SK-N-SH treated with all-trans-retinoic acid at 6 μM for 48 hours (cell line): ENCODE measurements at regions not wholly inside any gene's neighbourhood (a gene's known extent, or its start where the extent isn't known, plus 50 kb on each side); places are given as distances from the start of the nearest gene placed in this dataset.

Experiments
- ATAC-seq: fragments of 200-7000 bp; cut with Tn5 transposase; 3 replicates; pipeline ENCODE4 v1.9.1; 2020; ENCODE audit warnings: mild to moderate bottlenecking, moderate library complexity
- ARNTL ChIP-seq: fragments of 450-650 bp; formaldehyde crosslinking; IDR thresholded peaks from 2 replicates; pipeline ENCODE4 v1.5.0; 2020; ENCODE audit warnings: low read depth, mild to moderate bottlenecking, moderate library complexity, borderline replicate concordance
- ESRRG ChIP-seq: fragments of 250-450 bp; sonication (Bioruptor Pico); IDR thresholded peaks from 2 replicates; pipeline ENCODE4 v1.6.1; 2021; ENCODE audit warnings: mild to moderate bottlenecking
- GLIS3 ChIP-seq: fragments of 250-450 bp; sonication (Bioruptor Pico); IDR thresholded peaks from 2 replicates; pipeline ENCODE4 v1.5.0; 2020; ENCODE audit warnings: mild to moderate bottlenecking, moderate library complexity
- ISL1 ChIP-seq: fragments of 250-450 bp; sonication (Bioruptor Pico); IDR thresholded peaks from 2 replicates; pipeline ENCODE4 v2.1.2; 2022; ENCODE audit warnings: mild to moderate bottlenecking, moderate library complexity
- OSR1 ChIP-seq: fragments of 250-450 bp; sonication (Bioruptor Pico); IDR thresholded peaks from 2 replicates; pipeline ENCODE4 v1.8.0; 2022; ENCODE audit warnings: moderate library complexity, mild to moderate bottlenecking, inconsistent platforms
- PPARA ChIP-seq: fragments of 250-450 bp; sonication (Bioruptor Pico); IDR thresholded peaks from 2 replicates; pipeline ENCODE4 v1.5.0; 2020; ENCODE audit warnings: mild to moderate bottlenecking, borderline replicate concordance
- RARB ChIP-seq: fragments of 250-450 bp; sonication (Bioruptor Pico); IDR thresholded peaks from 2 replicates; pipeline ENCODE4 v1.8.0; 2021; ENCODE audit warnings: mild to moderate bottlenecking, moderate library complexity
- SNAI2 ChIP-seq: fragments of 250-450 bp; sonication (Bioruptor Pico); IDR thresholded peaks from 2 replicates; pipeline ENCODE4 v1.5.0; 2020; ENCODE audit warnings: mild to moderate bottlenecking, moderate library complexity
- TCF4 ChIP-seq: fragments of 250-450 bp; sonication (Bioruptor Pico); IDR thresholded peaks from 2 replicates; pipeline ENCODE4 v1.8.0; 2021; ENCODE audit warnings: mild to moderate bottlenecking, moderate library complexity, borderline replicate concordance
- TOX ChIP-seq: fragments of 250-450 bp; sonication (Bioruptor Pico); IDR thresholded peaks from 2 replicates; pipeline ENCODE4 v1.8.0; 2021; ENCODE audit warnings: mild to moderate bottlenecking, moderate library complexity, borderline replicate concordance
- ZFP3 ChIP-seq: fragments of 250-450 bp; sonication (Bioruptor Pico); IDR thresholded peaks from 2 replicates; pipeline ENCODE4 v1.5.0; 2020; ENCODE audit warnings: mild to moderate bottlenecking, moderate library complexity
- ZFP30 ChIP-seq: fragments of 450-650 bp; formaldehyde crosslinking; IDR thresholded peaks from 2 replicates; pipeline ENCODE4 v1.5.0; 2022; ENCODE audit warnings: mild to moderate bottlenecking, moderate library complexity
- ZNF565 ChIP-seq: fragments of 450-650 bp; formaldehyde crosslinking; conservative IDR thresholded peaks from 2 replicates; pipeline ENCODE4 v1.5.0; 2020; ENCODE audit warnings: low read depth, mild to moderate bottlenecking, moderate library complexity
- ZNF70 ChIP-seq: fragments of 450-650 bp; formaldehyde crosslinking; IDR thresholded peaks from 2 replicates; pipeline ENCODE4 v1.5.0; 2020; ENCODE audit warnings: mild to moderate bottlenecking, moderate library complexity
- ZNF8 ChIP-seq: fragments of 450-650 bp; formaldehyde crosslinking; IDR thresholded peaks from 2 replicates; pipeline ENCODE4 v1.5.0; 2020; ENCODE audit warnings: mild to moderate bottlenecking, moderate library complexity
- TF ChIP-seq, protein P1 (sequence below): fragments of 250-450 bp; sonication (Bioruptor Pico); IDR thresholded peaks from 2 replicates; pipeline ENCODE4 v1.5.1; 2021; ENCODE audit warnings: mild to moderate bottlenecking, moderate library complexity
- TF ChIP-seq, protein P2 (sequence below): fragments of 250-450 bp; sonication (Bioruptor Pico); IDR thresholded peaks from 2 replicates; pipeline ENCODE4 v1.8.0; 2021; ENCODE audit warnings: low read depth, mild to moderate bottlenecking, moderate library complexity, borderline replicate concordance
- TF ChIP-seq, protein P3 (sequence below): fragments of 250-450 bp; sonication (Bioruptor Pico); IDR thresholded peaks from 2 replicates; pipeline ENCODE4 v1.5.0; 2020; ENCODE audit warnings: mild to moderate bottlenecking, moderate library complexity
- TF ChIP-seq, protein P4 (sequence below): fragments of 250-450 bp; sonication (Bioruptor Pico); IDR thresholded peaks from 2 replicates; pipeline ENCODE4 v1.5.1; 2020; ENCODE audit warnings: low read depth, mild to moderate bottlenecking, moderate library complexity

DNA sequence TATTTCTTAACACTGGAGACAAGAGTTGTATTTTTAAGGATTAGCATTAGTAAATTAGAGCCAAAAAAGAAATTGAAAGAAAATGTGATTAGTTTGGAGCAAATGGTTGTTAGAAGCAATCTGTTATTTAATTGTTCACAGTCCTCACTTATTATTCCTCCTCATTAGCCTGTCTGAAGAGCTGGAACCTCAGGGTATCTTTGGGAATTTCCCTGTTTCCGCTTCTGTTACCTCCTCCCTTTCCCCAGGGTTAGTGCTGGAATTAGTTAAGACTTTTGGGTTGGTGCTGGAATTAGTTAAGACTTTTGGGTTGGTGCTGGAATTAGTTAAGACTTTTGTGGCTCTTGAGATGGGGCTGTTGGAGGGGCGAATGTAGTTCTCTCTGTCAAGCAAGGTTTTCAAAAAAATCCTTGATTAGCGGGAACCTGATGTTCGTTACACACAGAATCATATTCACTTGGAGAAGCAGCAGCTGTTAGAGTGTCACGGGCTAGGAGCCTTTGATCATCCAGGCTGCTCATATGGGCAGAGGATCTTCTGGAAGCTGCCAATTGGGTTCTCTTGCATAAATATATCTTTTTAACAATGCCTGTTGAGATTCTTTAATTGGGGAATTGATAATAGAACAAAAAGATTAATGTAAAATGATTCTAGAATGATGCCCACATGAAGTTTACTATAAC is 251.0 kb upstream of the NPSR1 start:
- ATAC-seq: no peak
- TF ChIP-seq TOX: no peak
- TF ChIP-seq, protein P1, sequence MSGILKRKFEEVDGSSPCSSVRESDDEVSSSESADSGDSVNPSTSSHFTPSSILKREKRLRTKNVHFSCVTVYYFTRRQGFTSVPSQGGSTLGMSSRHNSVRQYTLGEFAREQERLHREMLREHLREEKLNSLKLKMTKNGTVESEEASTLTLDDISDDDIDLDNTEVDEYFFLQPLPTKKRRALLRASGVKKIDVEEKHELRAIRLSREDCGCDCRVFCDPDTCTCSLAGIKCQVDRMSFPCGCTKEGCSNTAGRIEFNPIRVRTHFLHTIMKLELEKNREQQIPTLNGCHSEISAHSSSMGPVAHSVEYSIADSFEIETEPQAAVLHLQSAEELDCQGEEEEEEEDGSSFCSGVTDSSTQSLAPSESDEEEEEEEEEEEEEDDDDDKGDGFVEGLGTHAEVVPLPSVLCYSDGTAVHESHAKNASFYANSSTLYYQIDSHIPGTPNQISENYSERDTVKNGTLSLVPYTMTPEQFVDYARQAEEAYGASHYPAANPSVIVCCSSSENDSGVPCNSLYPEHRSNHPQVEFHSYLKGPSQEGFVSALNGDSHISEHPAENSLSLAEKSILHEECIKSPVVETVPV (CRISPR knock-in tag): no peak
- no peak for TF ChIP-seq SNAI2
- TF ChIP-seq, protein P2, sequence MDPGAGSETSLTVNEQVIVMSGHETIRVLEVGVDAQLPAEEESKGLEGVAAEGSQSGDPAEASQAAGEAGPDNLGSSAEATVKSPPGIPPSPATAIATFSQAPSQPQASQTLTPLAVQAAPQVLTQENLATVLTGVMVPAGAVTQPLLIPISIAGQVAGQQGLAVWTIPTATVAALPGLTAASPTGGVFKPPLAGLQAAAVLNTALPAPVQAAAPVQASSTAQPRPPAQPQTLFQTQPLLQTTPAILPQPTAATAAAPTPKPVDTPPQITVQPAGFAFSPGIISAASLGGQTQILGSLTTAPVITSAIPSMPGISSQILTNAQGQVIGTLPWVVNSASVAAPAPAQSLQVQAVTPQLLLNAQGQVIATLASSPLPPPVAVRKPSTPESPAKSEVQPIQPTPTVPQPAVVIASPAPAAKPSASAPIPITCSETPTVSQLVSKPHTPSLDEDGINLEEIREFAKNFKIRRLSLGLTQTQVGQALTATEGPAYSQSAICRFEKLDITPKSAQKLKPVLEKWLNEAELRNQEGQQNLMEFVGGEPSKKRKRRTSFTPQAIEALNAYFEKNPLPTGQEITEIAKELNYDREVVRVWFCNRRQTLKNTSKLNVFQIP: no peak
- no peak for TF ChIP-seq TCF4 (CRISPR knock-in tag)
- no peak for TF ChIP-seq ZNF70 (CRISPR knock-in tag)
- TF ChIP-seq ZFP30 (CRISPR knock-in tag): no peak
- TF ChIP-seq ARNTL: no peak
- TF ChIP-seq, protein P3, sequence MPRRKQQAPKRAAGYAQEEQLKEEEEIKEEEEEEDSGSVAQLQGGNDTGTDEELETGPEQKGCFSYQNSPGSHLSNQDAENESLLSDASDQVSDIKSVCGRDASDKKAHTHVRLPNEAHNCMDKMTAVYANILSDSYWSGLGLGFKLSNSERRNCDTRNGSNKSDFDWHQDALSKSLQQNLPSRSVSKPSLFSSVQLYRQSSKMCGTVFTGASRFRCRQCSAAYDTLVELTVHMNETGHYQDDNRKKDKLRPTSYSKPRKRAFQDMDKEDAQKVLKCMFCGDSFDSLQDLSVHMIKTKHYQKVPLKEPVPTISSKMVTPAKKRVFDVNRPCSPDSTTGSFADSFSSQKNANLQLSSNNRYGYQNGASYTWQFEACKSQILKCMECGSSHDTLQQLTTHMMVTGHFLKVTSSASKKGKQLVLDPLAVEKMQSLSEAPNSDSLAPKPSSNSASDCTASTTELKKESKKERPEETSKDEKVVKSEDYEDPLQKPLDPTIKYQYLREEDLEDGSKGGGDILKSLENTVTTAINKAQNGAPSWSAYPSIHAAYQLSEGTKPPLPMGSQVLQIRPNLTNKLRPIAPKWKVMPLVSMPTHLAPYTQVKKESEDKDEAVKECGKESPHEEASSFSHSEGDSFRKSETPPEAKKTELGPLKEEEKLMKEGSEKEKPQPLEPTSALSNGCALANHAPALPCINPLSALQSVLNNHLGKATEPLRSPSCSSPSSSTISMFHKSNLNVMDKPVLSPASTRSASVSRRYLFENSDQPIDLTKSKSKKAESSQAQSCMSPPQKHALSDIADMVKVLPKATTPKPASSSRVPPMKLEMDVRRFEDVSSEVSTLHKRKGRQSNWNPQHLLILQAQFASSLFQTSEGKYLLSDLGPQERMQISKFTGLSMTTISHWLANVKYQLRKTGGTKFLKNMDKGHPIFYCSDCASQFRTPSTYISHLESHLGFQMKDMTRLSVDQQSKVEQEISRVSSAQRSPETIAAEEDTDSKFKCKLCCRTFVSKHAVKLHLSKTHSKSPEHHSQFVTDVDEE (CRISPR knock-in tag): no peak
- TF ChIP-seq, protein P4, sequence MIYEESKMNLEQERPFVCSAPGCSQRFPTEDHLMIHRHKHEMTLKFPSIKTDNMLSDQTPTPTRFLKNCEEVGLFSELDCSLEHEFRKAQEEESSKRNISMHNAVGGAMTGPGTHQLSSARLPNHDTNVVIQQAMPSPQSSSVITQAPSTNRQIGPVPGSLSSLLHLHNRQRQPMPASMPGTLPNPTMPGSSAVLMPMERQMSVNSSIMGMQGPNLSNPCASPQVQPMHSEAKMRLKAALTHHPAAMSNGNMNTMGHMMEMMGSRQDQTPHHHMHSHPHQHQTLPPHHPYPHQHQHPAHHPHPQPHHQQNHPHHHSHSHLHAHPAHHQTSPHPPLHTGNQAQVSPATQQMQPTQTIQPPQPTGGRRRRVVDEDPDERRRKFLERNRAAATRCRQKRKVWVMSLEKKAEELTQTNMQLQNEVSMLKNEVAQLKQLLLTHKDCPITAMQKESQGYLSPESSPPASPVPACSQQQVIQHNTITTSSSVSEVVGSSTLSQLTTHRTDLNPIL (CRISPR knock-in tag): no peak
- TF ChIP-seq GLIS3: no peak
- TF ChIP-seq ZNF8 (CRISPR knock-in tag): no peak
- no peak for TF ChIP-seq ZFP3 (CRISPR knock-in tag)
- TF ChIP-seq PPARA (CRISPR knock-in tag): no peak
- no peak for TF ChIP-seq RARB (CRISPR knock-in tag)
- TF ChIP-seq ZNF565: no peak
- no peak for TF ChIP-seq OSR1 (CRISPR knock-in tag)
- TF ChIP-seq, all 23 proteins: peak for 0

DNA sequence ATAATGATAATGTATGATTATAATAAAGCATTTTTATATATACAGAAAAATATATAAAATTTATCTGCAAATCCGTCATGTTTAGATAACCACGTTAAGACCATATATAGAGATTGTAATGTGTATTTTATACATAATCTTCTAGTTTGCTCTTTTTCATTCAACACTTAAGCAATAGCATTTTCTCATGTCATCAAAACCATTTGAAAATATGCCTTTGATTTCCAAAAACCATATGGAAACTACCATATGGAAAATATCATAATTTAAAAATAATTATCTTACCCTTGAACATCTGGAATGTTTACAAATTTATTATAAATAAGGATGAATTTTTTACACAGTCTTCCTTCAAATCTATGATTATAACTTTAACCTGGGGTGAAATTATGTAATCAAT is 250.4 kb upstream of the NPSR1 start:
- TF ChIP-seq GLIS3: no peak
- TF ChIP-seq ZFP3 (CRISPR knock-in tag): no peak
- TF ChIP-seq ARNTL: no peak
- TF ChIP-seq, protein P3 (CRISPR knock-in tag): no peak
- TF ChIP-seq RARB (CRISPR knock-in tag): no peak
- TF ChIP-seq ZNF565: no peak
- ATAC-seq: no peak

DNA sequence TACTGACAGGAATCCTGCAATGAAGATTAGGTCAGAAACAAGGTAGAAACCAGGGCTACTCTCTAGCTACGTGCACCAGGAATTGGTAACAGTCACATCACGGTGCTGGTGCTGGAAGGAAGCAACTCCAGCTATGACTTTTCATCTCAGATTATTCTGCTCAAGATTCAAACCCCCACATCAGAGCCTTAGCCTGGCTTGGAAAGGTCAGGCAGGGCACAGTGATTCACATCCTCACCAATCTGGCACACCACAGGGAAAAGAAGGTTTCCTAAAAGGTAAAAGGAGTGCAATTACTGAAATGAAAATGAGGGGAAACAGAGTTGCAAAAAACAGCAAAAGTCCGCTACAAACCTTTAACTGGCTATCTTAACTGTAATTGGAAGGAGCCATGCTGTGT is 240.2 kb upstream of the NPSR1 start:
- no peak for ATAC-seq
- TF ChIP-seq ESRRG (CRISPR knock-in tag): no peak
- no peak for TF ChIP-seq TCF4 (CRISPR knock-in tag)
- TF ChIP-seq, protein P1 (CRISPR knock-in tag): no peak
- no peak for TF ChIP-seq RARB (CRISPR knock-in tag)
- TF ChIP-seq, protein P3 (CRISPR knock-in tag): no peak
- TF ChIP-seq ARNTL: no peak
- no peak for TF ChIP-seq ZFP3 (CRISPR knock-in tag)
- no peak for TF ChIP-seq ISL1 (CRISPR knock-in tag)
- no peak for TF ChIP-seq ZNF8 (CRISPR knock-in tag)
